ENCODE measurements at regions not wholly inside any gene's neighbourhood (a gene's known extent, or its start where the extent isn't known, plus 50 kb on each side); places are given as distances from the start of the nearest gene placed in this dataset.

DNA sequence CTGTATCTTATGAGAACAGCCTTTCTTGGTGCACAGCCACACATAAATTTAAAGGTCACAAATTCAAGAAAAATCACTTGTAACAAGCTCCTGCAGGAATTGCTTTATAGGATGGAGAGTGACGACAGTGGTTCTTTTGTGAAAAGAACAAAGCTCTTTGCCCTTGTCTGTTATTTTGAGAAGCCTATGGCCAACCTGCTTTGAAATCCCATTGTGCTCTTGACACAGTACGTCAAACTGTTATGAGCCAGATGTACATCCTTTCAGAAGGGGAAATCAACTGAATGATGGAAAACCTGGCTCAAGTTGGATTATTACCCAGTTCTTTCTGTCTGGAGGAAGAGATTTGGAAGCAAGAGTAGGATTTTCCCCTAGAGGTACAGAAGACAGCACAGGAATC lies 1454.2 kb downstream of the ARAP2 start:
- Histone ChIP-seq H3K79me1 (ENCODE audit: insufficient read depth, low read depth, low read length, poor library complexity, severe bottlenecking) (no peaks in the 10 kb centered on the region), H2BK15ac (ENCODE audit: low read depth, low read length) (no peak overlapping the region), H4K8ac (replicated peaks; ENCODE audit: insufficient read length, low read depth, low read length) (no peak overlapping the region), H2BK20ac (ENCODE audit: low read depth, low read length, poor library complexity, severe bottlenecking) (no peak overlapping the region), H3K4me1 (ENCODE audit: insufficient read depth, low read length) (no peaks in the 10 kb centered on the region), H4K5ac (ENCODE audit: insufficient read length, low read depth, low read length) (no peak overlapping the region), H3K56ac (ENCODE audit: insufficient read length, low read depth, low read length) (no peak overlapping the region), H3K4me2 (ENCODE audit: insufficient read depth, insufficient read length, low read length) (no peak overlapping the region), H4K91ac (ENCODE audit: insufficient read length, low read depth, low read length) (no peak overlapping the region), H3K14ac (ENCODE audit: insufficient read depth, low read length) (no peak overlapping the region), H2BK120ac (ENCODE audit: low read depth, low read length, poor library complexity, severe bottlenecking) (no peak overlapping the region), H3K27ac (ENCODE audit: insufficient read length, low read depth, low read length) (no peak overlapping the region), H3K9ac (ENCODE audit: extremely low read depth, insufficient read length, low read length) (no peak overlapping the region), H2AFZ (ENCODE audit: low read length) (no peak overlapping the region), H4K20me1 (ENCODE audit: control insufficient read depth, insufficient read depth, insufficient read length) (no peaks in the 10 kb centered on the region), H3K9me3 (ENCODE audit: control insufficient read depth, low read depth, low read length) (no peaks in the 10 kb centered on the region), H3T11ph (ENCODE audit: low read length) (no peak overlapping the region), H3K23me2 (ENCODE audit: insufficient read length, low read depth, low read length, poor library complexity, severe bottlenecking) (no peaks in the 10 kb centered on the region), H2AK5ac (ENCODE audit: insufficient read length, low read length) (no peak overlapping the region), H3K18ac (ENCODE audit: insufficient read length, low read depth, low read length) (no peak overlapping the region), H3K23ac (ENCODE audit: insufficient read length, low read depth, low read length) (no peak overlapping the region), H3K79me2 (ENCODE audit: insufficient read depth, low read length) (no peaks in the 10 kb centered on the region), H2BK12ac (ENCODE audit: insufficient read length, low read depth, low read length) (no peak overlapping the region), H3K27me3 (ENCODE audit: insufficient read depth, low read length) (no peaks in the 10 kb centered on the region), H2BK5ac (ENCODE audit: insufficient read length, low read length) (no peak overlapping the region), H3K4ac (ENCODE audit: low read depth, low read length) (no peak overlapping the region)
- DNase-seq, result no peak
- no CpG with 5 or more reads among the region's 2 CpGs for WGBS (ENCODE audit: extremely low coverage, insufficient read length, low lambda C conversion rate)
- Mint-ChIP-seq H3K9me3 (no peaks in the 10 kb centered on the region), H3K27ac (no peak overlapping the region), H3K27me3 (ENCODE audit: low read depth) (no peaks in the 10 kb centered on the region), H3K36me3 (ENCODE audit: insufficient read depth in 1 of 3, low read depth in 3 of 3) (no peaks in the 10 kb centered on the region), H3K4me3 (no peak overlapping the region), H3K4me1 (no peaks in the 10 kb centered on the region)
- TF ChIP-seq, protein P1, sequence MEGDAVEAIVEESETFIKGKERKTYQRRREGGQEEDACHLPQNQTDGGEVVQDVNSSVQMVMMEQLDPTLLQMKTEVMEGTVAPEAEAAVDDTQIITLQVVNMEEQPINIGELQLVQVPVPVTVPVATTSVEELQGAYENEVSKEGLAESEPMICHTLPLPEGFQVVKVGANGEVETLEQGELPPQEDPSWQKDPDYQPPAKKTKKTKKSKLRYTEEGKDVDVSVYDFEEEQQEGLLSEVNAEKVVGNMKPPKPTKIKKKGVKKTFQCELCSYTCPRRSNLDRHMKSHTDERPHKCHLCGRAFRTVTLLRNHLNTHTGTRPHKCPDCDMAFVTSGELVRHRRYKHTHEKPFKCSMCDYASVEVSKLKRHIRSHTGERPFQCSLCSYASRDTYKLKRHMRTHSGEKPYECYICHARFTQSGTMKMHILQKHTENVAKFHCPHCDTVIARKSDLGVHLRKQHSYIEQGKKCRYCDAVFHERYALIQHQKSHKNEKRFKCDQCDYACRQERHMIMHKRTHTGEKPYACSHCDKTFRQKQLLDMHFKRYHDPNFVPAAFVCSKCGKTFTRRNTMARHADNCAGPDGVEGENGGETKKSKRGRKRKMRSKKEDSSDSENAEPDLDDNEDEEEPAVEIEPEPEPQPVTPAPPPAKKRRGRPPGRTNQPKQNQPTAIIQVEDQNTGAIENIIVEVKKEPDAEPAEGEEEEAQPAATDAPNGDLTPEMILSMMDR (conservative IDR thresholded peaks at IDR 0.05), result no peak

All from H9 (cell line).